ENCODE measurements at regions not wholly inside any gene's neighbourhood (a gene's known extent, or its start where the extent isn't known, plus 50 kb on each side); places are given as distances from the start of the nearest gene placed in this dataset.

GRCh38 chrX:118167361-118167760 lies 50.8 kb upstream of the KLHL13 start:
- Histone ChIP-seq H3K36me3 (replicated peaks; ENCODE audit: control insufficient read depth, insufficient read depth, low read length) (no peaks in the 10 kb centered on the region), H3K4me3 (ENCODE audit: insufficient read depth, low read depth, low read length) (no peak overlapping the region), H3K27me3 (ENCODE audit: control insufficient read depth, insufficient read depth, low read length) (no peaks in the 10 kb centered on the region)
- DNase-seq: no peak

GRCh38 chrX:118171356-118171755 lies 54.7 kb upstream of the KLHL13 start:
- no peak for DNase-seq
- H3K4me3 ChIP-seq (ENCODE audit: insufficient read depth, low read depth, low read length): no peak overlapping the region
- no peaks in the 10 kb centered on the region for H3K36me3 ChIP-seq (replicated peaks; ENCODE audit: control insufficient read depth, insufficient read depth, low read length)
- H3K27me3 ChIP-seq (ENCODE audit: control insufficient read depth, insufficient read depth, low read length): no peaks in the 10 kb centered on the region

- Histone ChIP-seq H3K36me3 (replicated peaks; ENCODE audit: control insufficient read depth, insufficient read depth, low read length) (no peaks in the 10 kb centered on the region), H3K27me3 (ENCODE audit: control insufficient read depth, insufficient read depth, low read length) (no peaks in the 10 kb centered on the region), H3K4me3 (ENCODE audit: insufficient read depth, low read depth, low read length) (no peak overlapping the region)
- no peak for DNase-seq
These were observed 58.0 kb upstream of the KLHL13 start for GRCh38 chrX:118174516-118175098.

- DNase-seq: no peak
- Histone ChIP-seq H3K36me3 (replicated peaks; ENCODE audit: control insufficient read depth, insufficient read depth, low read length) (no peaks in the 10 kb centered on the region), H3K4me3 (ENCODE audit: insufficient read depth, low read depth, low read length) (no peak overlapping the region), H3K27me3 (ENCODE audit: control insufficient read depth, insufficient read depth, low read length) (no peaks in the 10 kb centered on the region)
These were observed 61.1 kb upstream of the KLHL13 start for GRCh38 chrX:118177708-118178107.

GRCh38 chrX:118178450-118178849 lies 61.8 kb upstream of the KLHL13 start:
- peak; percentile 26 for DNase-seq

GRCh38 chrX:118179161-118179560 lies 62.6 kb upstream of the KLHL13 start:
- DNase-seq: peak; percentile 10
- H3K27me3 ChIP-seq (ENCODE audit: control insufficient read depth, insufficient read depth, low read length): no peaks in the 10 kb centered on the region
- H3K4me3 ChIP-seq (ENCODE audit: insufficient read depth, low read depth, low read length): no peak overlapping the region
- no peaks in the 10 kb centered on the region for H3K36me3 ChIP-seq (replicated peaks; ENCODE audit: control insufficient read depth, insufficient read depth, low read length)

More at GRCh38 chrX:118178450-118178849, 61.8 kb upstream of the KLHL13 start:
- no peaks in the 10 kb centered on the region for H3K27me3 ChIP-seq (ENCODE audit: control insufficient read depth, insufficient read depth, low read length)
- no peaks in the 10 kb centered on the region for H3K36me3 ChIP-seq (replicated peaks; ENCODE audit: control insufficient read depth, insufficient read depth, low read length)
- H3K4me3 ChIP-seq (ENCODE audit: insufficient read depth, low read depth, low read length): no peak overlapping the region

GRCh38 chrX:118179718-118180117 lies 63.1 kb upstream of the KLHL13 start:
- Histone ChIP-seq H3K36me3 (replicated peaks; ENCODE audit: control insufficient read depth, insufficient read depth, low read length) (no peaks in the 10 kb centered on the region), H3K27me3 (ENCODE audit: control insufficient read depth, insufficient read depth, low read length) (no peaks in the 10 kb centered on the region), H3K4me3 (ENCODE audit: insufficient read depth, low read depth, low read length) (no peak overlapping the region)
- DNase-seq: no peak

- no peak overlapping the region for H3K4me3 ChIP-seq (ENCODE audit: insufficient read depth, low read depth, low read length)
- no peaks in the 10 kb centered on the region for H3K27me3 ChIP-seq (ENCODE audit: control insufficient read depth, insufficient read depth, low read length)
- H3K36me3 ChIP-seq (replicated peaks; ENCODE audit: control insufficient read depth, insufficient read depth, low read length): no peaks in the 10 kb centered on the region
- DNase-seq: no peak
These were observed 64.4 kb upstream of the KLHL13 start for GRCh38 chrX:118181030-118181429.

- Histone ChIP-seq H3K36me3 (replicated peaks; ENCODE audit: control insufficient read depth, insufficient read depth, low read length) (no peaks in the 10 kb centered on the region), H3K4me3 (ENCODE audit: insufficient read depth, low read depth, low read length) (no peak overlapping the region), H3K27me3 (ENCODE audit: control insufficient read depth, insufficient read depth, low read length) (no peaks in the 10 kb centered on the region)
- no peak for DNase-seq
These were observed 65.4 kb upstream of the KLHL13 start for GRCh38 chrX:118182025-118182424.

GRCh38 chrX:118182681-118183080 lies 66.1 kb upstream of the KLHL13 start:
- no peaks in the 10 kb centered on the region for H3K27me3 ChIP-seq (ENCODE audit: control insufficient read depth, insufficient read depth, low read length)
- DNase-seq: no peak
- H3K36me3 ChIP-seq (replicated peaks; ENCODE audit: control insufficient read depth, insufficient read depth, low read length): no peaks in the 10 kb centered on the region
- H3K4me3 ChIP-seq (ENCODE audit: insufficient read depth, low read depth, low read length): no peak overlapping the region

- no peak overlapping the region for H3K4me3 ChIP-seq (ENCODE audit: insufficient read depth, low read depth, low read length)
- H3K36me3 ChIP-seq (replicated peaks; ENCODE audit: control insufficient read depth, insufficient read depth, low read length): no peaks in the 10 kb centered on the region
- H3K27me3 ChIP-seq (ENCODE audit: control insufficient read depth, insufficient read depth, low read length): no peaks in the 10 kb centered on the region
- peak; percentile 6 for DNase-seq
These were observed 67.0 kb upstream of the KLHL13 start for GRCh38 chrX:118183606-118184005.

- no peak overlapping the region for H3K4me3 ChIP-seq (ENCODE audit: insufficient read depth, low read depth, low read length)
- no peaks in the 10 kb centered on the region for H3K36me3 ChIP-seq (replicated peaks; ENCODE audit: control insufficient read depth, insufficient read depth, low read length)
- H3K27me3 ChIP-seq (ENCODE audit: control insufficient read depth, insufficient read depth, low read length): no peaks in the 10 kb centered on the region
- no peak for DNase-seq
These were observed 70.5 kb upstream of the KLHL13 start for GRCh38 chrX:118187100-118187499.

- DNase-seq: no peak
- H3K27me3 ChIP-seq (ENCODE audit: control insufficient read depth, insufficient read depth, low read length): no peaks in the 10 kb centered on the region
- no peaks in the 10 kb centered on the region for H3K36me3 ChIP-seq (replicated peaks; ENCODE audit: control insufficient read depth, insufficient read depth, low read length)
- H3K4me3 ChIP-seq (ENCODE audit: insufficient read depth, low read depth, low read length): no peak overlapping the region
These were observed 72.4 kb upstream of the KLHL13 start for GRCh38 chrX:118189000-118189399.

GRCh38 chrX:118189628-118190027 lies 73.0 kb upstream of the KLHL13 start:
- peak; percentile 18 for DNase-seq
- Histone ChIP-seq H3K4me3 (ENCODE audit: insufficient read depth, low read depth, low read length) (no peak overlapping the region), H3K36me3 (replicated peaks; ENCODE audit: control insufficient read depth, insufficient read depth, low read length) (no peaks in the 10 kb centered on the region), H3K27me3 (ENCODE audit: control insufficient read depth, insufficient read depth, low read length) (no peaks in the 10 kb centered on the region)

- H3K4me3 ChIP-seq (ENCODE audit: insufficient read depth, low read depth, low read length): no peak overlapping the region
- H3K27me3 ChIP-seq (ENCODE audit: control insufficient read depth, insufficient read depth, low read length): no peaks in the 10 kb centered on the region
- no peaks in the 10 kb centered on the region for H3K36me3 ChIP-seq (replicated peaks; ENCODE audit: control insufficient read depth, insufficient read depth, low read length)
- no peak for DNase-seq
These were observed 81.1 kb upstream of the KLHL13 start for GRCh38 chrX:118197730-118198129.

- H3K36me3 ChIP-seq (replicated peaks; ENCODE audit: control insufficient read depth, insufficient read depth, low read length): no peaks in the 10 kb centered on the region
- H3K27me3 ChIP-seq (ENCODE audit: control insufficient read depth, insufficient read depth, low read length): no peaks in the 10 kb centered on the region
- H3K4me3 ChIP-seq (ENCODE audit: insufficient read depth, low read depth, low read length): no peak overlapping the region
- no peak for DNase-seq
These were observed 82.0 kb upstream of the KLHL13 start for GRCh38 chrX:118198577-118198976.
